ENCODE measurements at regions not wholly inside any gene's neighbourhood (a gene's known extent, or its start where the extent isn't known, plus 50 kb on each side); places are given as distances from the start of the nearest gene placed in this dataset.
"Not testable (repeated sequence)": the region's sequence is repeated elsewhere in the genome, so short reads cannot be mapped to it uniquely, and the experiment has no call there.

GRCh38 chr22:23500508-23501260 lies 79.4 kb downstream of the IGLL1 start:
- no peak for DNase-seq

- no peak for DNase-seq
Observed at GRCh38 chr22:23499845-23500500, 80.1 kb downstream of the IGLL1 start.

GRCh38 chr22:23498811-23499798 lies 81.0 kb downstream of the IGLL1 start:
- DNase-seq = no peak

GRCh38 chr22:23497889-23498288 lies 82.2 kb downstream of the IGLL1 start:
- not testable (repeated sequence) for DNase-seq

GRCh38 chr22:23497016-23497885 lies 82.8 kb downstream of the IGLL1 start:
- DNase-seq = no peak

GRCh38 chr22:23496445-23496833 lies 83.7 kb downstream of the IGLL1 start:
- DNase-seq = no peak

- no peak for DNase-seq
Observed at GRCh38 chr22:23495614-23496444, 84.3 kb downstream of the IGLL1 start.

- no peak for DNase-seq
Observed at GRCh38 chr22:23494930-23495266, 85.2 kb downstream of the IGLL1 start.

- no peak for DNase-seq
Observed at GRCh38 chr22:23485490-23485889, 94.6 kb downstream of the IGLL1 start.

GRCh38 chr22:23484651-23485050 lies 95.4 kb downstream of the IGLL1 start:
- DNase-seq = no peak

GRCh38 chr22:23481369-23481768 lies 98.7 kb downstream of the IGLL1 start:
- no peak for DNase-seq

- DNase-seq = no peak
Observed at GRCh38 chr22:23478175-23478574, 101.9 kb downstream of the IGLL1 start.

- not testable (repeated sequence) for DNase-seq
Observed at GRCh38 chr22:23474531-23474930, 105.6 kb downstream of the IGLL1 start.

- no peak for DNase-seq
Observed at GRCh38 chr22:23473901-23474300, 106.2 kb downstream of the IGLL1 start.

- not testable (repeated sequence) for DNase-seq
Observed at GRCh38 chr22:23472376-23472775, 107.7 kb downstream of the IGLL1 start.

GRCh38 chr22:23471698-23472097 lies 108.4 kb downstream of the IGLL1 start:
- no peak for DNase-seq

- no peak for DNase-seq
Observed at GRCh38 chr22:23470811-23471389, 109.2 kb downstream of the IGLL1 start.

GRCh38 chr22:23467721-23468294 lies 112.3 kb downstream of the IGLL1 start:
- no peak for DNase-seq

GRCh38 chr22:23466351-23466750 lies 113.7 kb downstream of the IGLL1 start:
- no peak for DNase-seq

- not testable (repeated sequence) for DNase-seq
Observed at GRCh38 chr22:23464796-23465195, 115.3 kb downstream of the IGLL1 start.
